Effector CD8-positive, alpha-beta T cell (primary cell): ENCODE measurements at regions not wholly inside any gene's neighbourhood (a gene's known extent, or its start where the extent isn't known, plus 50 kb on each side); places are given as distances from the start of the nearest gene placed in this dataset.

Experiments
- DNase-seq: peaks from one replicate; lab custom pipeline; 2025; lab: John Stamatoyannopoulos, UW

DNA sequence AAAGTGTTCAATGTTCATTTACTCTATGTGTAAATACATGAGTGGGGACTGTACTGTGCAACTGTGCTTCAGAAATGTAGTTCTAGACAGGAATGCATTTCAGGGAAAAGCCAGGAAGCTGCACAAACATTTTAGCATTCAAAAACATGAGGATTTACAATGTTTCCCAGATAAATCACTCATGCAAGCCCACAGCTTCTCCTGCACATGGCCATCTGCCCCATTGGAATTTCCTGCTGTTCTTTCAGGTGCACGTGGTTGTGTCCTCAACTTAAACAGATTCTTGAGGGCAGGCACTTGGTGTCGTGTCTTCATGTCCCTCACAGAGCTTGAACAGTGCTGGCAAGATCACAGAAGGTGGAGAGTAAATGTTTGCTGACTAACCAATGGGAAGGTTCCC, 101.5 kb downstream of the UNC5CL start:
- DNase-seq = no peak

- no peak for DNase-seq
Observed at GRCh38 chr6:40936818-40937251, 102.2 kb downstream of the UNC5CL start.

GRCh38 chr6:40933864-40934263, 105.2 kb downstream of the UNC5CL start:
- no peak for DNase-seq

- DNase-seq = no peak
Observed at GRCh38 chr6:40932953-40933352, 106.1 kb downstream of the UNC5CL start.

DNA sequence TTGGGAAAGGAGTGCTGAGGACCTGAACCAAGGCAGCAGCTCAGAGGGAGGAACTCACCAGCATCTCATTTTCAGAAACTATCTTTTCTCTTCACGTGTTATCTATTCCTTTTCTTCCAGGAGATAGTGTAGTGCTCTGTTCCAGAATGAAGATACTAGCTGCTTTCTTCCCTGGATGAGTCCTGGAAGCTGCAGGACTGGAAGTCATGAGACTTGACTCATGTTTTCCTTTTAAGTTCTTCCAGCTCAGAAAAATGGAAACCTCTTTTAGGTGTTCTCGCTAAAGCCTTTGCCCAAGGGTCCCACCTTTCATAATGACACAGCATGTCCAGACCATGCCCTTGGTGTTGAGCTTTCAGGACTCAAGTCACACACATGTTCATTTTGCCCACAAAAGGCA, 106.7 kb downstream of the UNC5CL start:
- no peak for DNase-seq

GRCh38 chr6:40931931-40932330, 107.1 kb downstream of the UNC5CL start:
- DNase-seq = no peak

- DNase-seq = no peak
Observed at GRCh38 chr6:40930555-40930954, 108.5 kb downstream of the UNC5CL start.

GRCh38 chr6:40930045-40930444, 109.0 kb downstream of the UNC5CL start:
- no peak for DNase-seq

GRCh38 chr6:40929176-40929575, 109.8 kb downstream of the UNC5CL start:
- no peak for DNase-seq

- DNase-seq = no peak
Observed at GRCh38 chr6:40928763-40929162, 110.3 kb downstream of the UNC5CL start.

DNA sequence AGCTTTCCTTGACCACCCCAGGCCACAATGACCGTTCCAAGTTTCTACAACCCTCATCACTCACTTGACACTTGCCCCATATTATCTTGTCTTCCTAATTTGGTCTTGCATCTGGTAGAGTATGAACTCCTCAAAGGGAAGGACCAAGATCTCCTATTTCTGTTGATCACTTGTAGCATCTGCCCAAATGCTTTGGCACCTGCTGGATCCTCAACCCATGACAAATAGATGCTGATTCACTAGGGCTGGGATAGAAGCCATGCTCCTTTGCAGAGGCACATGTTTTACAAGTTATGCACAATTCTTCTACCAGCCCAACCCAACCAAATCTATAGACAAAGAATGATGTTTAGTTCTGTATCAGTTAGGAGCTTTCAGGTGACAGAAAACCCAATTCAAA, 110.7 kb downstream of the UNC5CL start:
- no peak for DNase-seq

- no peak for DNase-seq
Observed at GRCh38 chr6:40925341-40925740, 113.7 kb downstream of the UNC5CL start.

DNA sequence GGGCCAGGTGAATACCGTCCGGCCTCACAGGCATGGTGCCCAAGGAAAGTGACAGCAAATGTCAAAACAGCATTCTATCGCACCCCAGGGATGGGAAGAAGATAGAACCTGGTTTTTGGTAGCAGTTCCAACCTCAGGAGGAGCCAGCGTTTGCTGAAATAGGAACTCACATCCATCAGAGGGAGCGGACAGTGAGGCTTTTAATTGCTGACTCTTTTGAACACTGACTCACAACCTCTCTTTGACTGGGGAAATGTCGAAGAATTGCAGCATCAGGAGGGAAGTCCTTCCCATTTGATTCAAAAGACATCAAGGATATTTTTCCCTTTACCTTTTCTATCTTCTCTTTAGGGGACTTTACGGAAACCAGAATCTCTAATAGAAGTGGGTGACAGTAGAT, 114.2 kb downstream of the UNC5CL start:
- no peak for DNase-seq

GRCh38 chr6:40923880-40924279, 115.1 kb downstream of the UNC5CL start:
- DNase-seq = no peak

DNA sequence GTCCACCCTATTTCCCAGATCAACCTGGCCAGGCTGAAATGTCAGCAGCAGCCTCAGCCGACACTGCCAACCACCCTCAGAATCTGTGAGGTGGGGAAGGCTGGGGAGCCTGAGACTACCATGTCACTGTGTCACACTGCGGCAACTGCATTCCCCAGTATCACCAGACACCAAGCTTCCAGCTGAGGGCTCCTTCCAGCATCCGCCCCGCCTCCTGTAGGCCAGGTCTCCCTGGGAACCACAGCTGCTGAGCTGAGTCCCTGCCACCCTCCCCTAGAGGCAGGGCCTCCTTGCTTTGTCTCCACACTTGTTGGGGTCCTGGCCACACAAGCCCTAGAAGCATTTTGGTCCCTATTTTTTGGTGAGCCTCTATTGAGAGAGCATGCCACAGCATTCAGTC, 115.7 kb downstream of the UNC5CL start:
- no peak for DNase-seq

GRCh38 chr6:40922281-40922680, 116.7 kb downstream of the UNC5CL start:
- DNase-seq = no peak

- DNase-seq = no peak
Observed at GRCh38 chr6:40918040-40918651, 120.9 kb downstream of the UNC5CL start.

GRCh38 chr6:40917603-40918002, 121.4 kb downstream of the UNC5CL start:
- no peak for DNase-seq

- DNase-seq = no peak
Observed at GRCh38 chr6:40916845-40917244, 122.2 kb downstream of the UNC5CL start.

DNA sequence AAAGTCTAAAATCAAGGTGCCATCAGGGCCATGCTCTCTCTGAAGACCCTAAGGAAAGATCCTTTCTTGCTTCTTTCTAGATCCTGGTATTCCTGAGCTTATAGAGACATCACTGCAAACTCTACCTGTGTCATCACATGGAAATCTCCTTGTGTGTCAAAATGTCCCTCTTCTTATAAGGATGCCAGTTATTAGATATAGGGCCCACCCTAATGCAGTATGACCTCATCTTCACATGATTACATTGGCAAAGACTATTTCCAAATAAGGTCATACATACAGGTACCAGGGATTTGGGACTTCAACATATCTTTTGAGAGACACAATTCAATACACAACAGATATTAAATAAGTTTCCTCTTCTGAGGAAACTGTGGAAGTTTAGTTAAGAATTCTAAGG, 123.9 kb downstream of the UNC5CL start:
- no peak for DNase-seq

- no peak for DNase-seq
Observed at GRCh38 chr6:40914005-40914404, 125.0 kb downstream of the UNC5CL start.

GRCh38 chr6:40912158-40912946, 126.7 kb downstream of the UNC5CL start:
- DNase-seq = no peak

- DNase-seq = no peak
Observed at GRCh38 chr6:40910260-40910893, 128.6 kb downstream of the UNC5CL start.
